ENCODE measurements at regions not wholly inside any gene's neighbourhood (a gene's known extent, or its start where the extent isn't known, plus 50 kb on each side); places are given as distances from the start of the nearest gene placed in this dataset.

- TF ChIP-seq CTCF (conservative IDR thresholded peaks at IDR 0.05; ENCODE audit: low read length) (no peak), EZH2phosphoT487 (IDR thresholded peaks at IDR 0.05; ENCODE audit: borderline replicate concordance) (no peak)
Observed at GRCh38 chr20:22003680-22004079, 298.2 kb downstream of the PAX1 start.

Data from Loucy (cell line).